HG03575 (cell line): ENCODE measurements at regions not wholly inside any gene's neighbourhood (a gene's known extent, or its start where the extent isn't known, plus 50 kb on each side); places are given as distances from the start of the nearest gene placed in this dataset.
"Not testable (repeated sequence)": the region's sequence is repeated elsewhere in the genome, so short reads cannot be mapped to it uniquely, and the experiment has no call there.

Source experiments
- ATAC-seq: cut with Tn5 transposase; IDR thresholded peaks from one replicate; pipeline ENCODE4 v1.9.1; 2021; ENCODE audit not compliant: unreplicated experiment, insufficient number of reproducible peaks, low FRiP score; ENCODE audit errors: extremely low read depth

DNA sequence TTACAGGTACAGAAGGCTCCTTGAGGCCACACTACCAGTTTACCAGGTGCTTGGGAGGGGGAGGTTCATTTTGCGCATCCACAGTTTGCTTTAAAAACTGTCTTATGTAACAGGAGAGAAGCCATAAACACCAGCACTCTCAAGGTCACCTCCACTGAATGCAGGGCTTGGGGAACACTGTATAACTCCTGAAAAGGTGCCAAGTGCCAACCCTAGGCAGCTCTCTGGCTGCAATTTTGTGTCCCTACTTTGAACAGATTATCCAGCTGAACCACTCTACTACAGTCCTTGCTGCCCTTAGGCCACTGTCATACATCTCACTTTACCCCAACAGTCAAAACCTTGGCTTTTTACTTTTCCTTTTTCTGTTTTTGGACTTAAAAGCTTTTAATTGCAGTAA is 507.9 kb downstream of the SMARCA1 start:
- ATAC-seq = no peak

DNA sequence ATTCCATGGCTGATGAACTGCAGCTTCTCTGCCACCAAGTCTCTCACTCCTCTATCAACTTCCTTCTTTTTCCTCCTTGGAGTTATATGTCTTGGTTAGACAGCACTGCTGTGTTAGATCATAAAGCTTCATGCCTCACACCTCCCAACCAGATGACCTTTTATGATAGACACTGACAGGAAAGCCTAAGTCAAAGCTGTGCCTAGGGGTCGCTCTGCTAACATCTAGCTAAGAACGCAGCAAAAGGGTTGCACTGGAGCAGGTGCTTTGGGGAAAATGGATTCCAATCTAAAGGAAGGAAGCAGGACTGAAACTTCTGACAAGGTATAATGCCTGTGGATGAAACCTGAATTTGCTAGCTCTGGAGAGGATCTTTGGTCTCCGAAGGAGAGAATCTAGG is 509.7 kb downstream of the SMARCA1 start:
- ATAC-seq = no peak

DNA sequence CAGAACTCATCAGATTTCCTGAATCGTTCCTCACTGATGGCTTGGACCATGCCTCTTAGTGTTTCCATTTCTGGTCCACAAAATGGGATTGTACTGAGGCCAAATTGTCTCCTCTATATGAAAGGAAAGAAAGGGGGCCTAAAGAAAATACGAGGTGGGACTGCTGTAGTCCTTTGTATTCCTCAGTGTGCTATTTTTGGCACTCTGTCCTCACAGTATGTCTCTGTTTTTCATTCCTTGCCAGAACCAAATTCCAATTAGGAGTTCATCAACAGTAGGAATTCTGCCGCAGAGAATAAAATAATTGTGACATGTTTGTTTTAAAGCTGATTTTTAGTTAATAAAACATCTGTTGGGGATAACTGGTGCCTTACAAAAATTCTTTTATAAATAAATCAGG is 515.7 kb downstream of the SMARCA1 start:
- ATAC-seq = no peak

DNA sequence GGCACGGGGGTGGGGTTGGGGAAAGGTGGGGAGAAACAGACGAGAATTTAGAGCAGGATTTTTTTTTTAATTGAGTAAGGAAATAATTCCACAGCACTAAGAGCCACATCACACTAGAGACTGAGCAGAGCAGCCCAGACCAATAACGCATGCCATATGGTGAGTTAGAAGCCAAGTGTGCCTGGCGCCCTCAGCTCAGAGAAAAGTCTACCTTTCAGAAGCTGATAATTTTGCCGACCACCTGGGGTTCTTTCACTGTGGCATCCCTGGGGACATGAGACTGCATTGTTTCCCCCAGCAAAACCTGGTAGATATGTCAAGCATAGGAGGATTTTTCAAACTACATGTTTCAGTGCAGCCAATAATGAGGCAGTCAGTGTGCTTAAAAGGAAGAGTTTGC is 516.8 kb downstream of the SMARCA1 start:
- no peak for ATAC-seq

DNA sequence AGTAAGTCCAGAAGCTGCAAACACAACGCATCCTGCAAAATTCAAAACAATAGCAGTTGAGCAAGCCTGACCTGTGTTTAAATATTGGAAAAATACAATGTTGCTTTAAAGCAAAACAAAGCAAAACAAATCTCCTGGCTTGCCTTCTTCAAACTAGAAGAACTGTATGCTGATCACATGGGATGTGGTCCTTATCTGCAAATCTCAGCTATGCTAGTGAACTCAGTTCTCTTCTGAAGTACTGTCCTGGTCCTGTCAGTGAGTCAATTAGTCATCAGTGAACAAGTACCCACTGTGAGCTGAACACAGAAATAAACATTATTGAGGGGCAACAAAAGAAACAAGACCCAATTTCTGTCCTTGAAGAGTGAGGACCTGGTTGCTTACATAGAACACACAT is 522.5 kb downstream of the SMARCA1 start:
- no peak for ATAC-seq

DNA sequence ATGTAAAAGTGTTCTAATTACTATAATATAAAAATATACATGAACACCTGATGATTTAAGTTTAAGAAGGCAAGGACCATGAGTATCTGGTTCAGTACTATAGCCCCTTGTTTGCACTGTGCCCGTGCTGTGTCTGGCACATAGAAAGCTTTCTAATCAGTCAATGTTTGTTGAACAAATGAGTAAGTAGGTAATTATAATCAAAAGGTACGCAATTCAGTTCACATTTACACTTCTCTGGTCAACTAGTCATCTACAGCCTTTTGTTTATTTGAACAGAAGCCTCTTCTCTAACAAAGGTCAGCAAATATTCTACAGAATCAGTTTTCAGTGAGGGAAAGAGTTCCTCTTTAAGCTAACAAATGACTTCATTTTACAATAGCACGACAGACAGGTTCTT is 523.3 kb downstream of the SMARCA1 start:
- no peak for ATAC-seq

DNA sequence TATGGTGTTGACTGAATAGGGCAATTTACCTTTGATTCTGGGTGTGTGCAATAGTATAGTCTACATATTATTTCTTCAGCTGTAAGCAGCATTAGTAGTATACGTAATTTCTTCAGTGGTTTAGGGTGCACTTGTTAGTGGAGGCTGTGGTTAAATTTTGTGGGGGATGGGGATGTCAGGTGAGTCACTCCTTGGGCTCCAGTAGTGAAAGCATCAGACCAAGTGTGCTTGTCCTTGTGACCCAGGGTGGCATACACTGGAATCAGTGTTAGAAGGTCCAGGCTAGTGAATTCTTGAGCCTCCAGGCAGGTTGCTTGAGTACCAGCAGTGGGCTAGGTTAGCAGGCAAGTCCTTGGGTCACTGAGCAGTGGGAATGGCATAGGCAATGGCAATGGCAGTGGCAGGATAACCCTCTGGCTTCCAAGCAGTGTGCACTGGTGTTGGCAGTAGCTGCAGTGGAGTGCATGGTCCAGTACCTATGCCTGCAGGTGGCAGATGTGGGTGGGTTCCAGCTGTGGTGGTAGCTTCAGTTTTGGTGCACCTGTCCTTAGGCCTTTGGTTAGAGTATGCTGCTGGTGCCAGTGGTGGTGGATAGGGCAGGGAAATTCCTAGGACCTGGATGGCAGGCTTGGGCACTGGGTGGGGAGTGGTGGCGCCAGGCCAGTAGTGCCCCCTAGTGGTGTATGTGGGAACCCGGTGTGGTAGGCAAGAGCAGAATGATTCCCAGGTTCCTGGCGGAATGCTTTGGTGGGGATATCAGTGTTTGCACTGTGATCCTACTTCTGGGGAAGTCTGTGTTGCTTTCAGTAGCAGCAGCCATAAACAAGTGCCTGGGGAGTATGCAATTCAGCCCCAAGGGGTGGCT is 531.0 kb downstream of the SMARCA1 start:
- no peak for ATAC-seq

DNA sequence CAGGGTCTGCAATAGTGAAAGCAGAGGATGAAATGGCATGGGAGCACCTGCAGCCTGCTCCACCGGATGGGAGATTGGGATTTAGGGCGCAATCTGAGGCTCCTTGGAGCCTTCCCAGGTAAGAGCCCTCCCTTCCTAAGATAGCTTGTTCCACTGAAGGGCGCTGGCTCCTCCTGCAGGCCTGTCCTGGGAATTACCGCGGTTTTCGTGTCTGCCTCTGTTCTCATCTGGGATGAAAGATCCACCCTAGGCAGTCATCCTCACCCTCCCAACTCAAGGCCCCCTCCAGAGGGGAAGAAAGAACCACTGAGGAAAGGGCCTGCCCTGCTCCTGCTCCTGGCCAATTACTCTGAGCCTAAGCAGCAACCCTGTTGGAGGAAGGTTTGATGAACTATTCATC is 547.5 kb downstream of the SMARCA1 start:
- ATAC-seq = no peak

DNA sequence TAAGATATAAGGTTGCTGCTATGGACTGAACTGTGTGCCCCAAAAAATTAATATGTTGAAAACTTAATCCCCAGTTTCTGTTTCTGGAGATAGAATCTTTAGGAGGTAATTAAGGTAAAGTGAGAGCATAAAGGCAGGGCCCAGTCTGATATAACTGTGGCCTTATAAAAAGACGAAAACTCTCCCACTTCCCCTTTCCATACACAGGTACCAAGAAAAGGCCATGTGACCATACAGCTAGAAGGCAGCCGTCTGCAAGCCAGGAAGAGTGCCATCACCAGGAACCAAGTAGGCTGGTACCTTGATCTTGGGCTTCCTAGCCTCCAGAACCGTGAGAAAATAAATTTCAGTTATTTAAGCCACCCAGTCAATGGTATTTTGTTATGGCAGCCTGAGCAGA is 550.3 kb downstream of the SMARCA1 start:
- ATAC-seq = no peak

DNA sequence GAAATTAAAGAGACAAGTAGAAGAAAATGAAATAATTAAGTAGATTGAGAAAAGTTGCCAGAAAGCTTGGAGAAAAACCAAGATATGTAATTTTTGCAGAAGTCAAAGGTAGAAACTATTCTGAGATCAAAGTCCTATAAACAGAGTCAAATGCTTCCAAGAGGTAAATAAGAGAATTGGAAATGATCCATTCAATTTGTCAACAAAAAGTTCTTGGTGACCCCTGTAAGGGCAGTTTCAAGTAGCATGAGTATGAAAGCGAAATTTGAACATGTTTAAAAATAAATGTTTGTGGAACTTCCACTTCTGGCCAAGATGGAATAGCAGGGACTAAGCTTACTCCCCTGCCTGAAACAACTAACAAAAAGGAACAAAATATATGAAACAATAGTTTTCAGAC is 562.0 kb downstream of the SMARCA1 start:
- ATAC-seq = no peak

DNA sequence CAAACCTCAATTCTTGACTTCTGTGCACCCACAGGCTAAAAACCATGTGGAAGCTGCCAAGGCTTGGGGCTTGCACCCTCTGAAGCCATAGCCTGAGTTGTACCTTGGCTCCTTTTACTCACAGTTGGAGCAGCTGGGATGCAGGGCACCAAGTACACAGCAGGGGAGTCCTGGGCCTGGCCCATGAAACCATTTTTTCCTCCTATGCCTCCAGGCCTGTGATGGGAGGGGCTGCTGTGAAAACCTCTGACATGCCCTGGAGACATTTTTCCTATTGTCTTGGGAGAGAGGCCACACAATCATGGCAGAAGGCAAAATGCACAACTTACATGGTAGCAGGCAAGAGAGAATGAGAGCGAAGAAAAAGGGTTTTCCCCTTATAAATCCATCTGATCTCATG is 568.6 kb downstream of the SMARCA1 start:
- not testable (repeated sequence) for ATAC-seq

DNA sequence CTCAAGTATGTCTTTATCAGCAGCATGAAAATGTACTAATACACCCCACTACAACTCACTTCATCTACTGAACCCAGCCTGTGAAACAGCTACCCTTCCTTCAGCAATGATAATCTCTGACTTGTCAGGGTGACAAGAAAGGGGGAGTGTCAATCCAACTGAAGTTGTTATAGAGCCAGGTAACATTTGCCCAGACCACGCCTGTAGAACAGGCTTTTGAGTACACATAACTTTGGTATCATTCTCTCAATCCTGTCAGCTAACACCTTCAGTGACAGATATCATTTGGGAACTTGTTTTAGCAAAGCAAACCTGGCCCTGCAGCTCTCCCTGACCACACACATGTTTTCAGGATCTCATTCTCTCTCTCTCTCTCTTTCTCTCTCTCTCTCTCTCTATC is 592.2 kb downstream of the SMARCA1 start:
- ATAC-seq = no peak

DNA sequence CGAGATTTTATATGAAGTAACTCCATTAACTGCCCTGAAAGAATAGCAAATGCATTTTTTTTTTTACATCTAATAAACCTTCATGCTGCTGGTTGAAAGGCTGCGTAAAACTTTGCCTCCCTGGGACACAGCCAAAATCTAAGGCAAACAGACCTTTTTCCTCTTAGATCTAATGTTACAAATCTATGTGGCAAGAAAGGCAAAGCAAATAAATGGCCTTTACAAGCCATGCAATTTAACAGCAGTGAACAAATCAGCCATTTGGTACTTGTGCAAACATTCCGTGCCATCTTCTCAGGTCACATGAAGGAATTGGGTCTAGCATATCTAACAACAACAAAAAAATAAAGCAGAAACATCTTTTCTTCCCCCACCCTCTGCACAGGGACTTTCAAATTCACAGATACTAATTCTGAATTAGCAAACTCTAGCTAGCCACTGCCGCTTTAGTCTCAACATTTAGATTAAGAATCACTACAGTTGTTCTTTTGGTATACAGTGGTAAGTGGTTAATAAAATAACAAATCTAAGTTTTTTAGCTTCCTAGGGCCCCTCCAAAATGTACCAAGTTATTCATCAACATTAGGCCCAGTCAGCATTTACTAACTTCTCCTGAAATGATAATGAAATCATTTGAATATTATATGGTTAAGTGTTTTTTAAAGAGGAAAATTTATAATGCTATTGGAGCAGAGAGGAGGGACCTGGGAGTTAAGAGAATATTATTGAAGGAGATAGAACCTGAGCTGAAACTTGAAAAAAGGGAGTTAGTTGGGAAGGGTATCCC is 593.8 kb downstream of the SMARCA1 start:
- no peak for ATAC-seq

DNA sequence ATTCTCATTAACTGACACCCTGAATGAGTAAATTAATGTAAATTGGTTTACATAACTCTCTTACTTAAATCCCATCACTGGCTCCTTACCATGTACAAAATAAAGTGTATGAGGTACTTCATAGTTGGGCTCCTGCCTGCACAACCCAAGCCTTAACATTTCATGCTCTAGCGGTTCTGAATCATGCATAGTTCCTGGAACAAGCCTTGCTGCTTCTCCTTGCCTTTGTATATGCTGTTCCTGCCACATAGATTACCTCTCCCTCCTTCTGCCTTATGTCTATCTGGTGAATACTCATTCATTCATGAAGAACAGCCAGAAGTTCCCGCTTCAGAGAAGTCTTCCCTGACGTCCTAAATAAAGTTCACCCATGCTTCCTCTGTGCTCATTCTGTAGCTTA is 594.7 kb downstream of the SMARCA1 start:
- no peak for ATAC-seq

DNA sequence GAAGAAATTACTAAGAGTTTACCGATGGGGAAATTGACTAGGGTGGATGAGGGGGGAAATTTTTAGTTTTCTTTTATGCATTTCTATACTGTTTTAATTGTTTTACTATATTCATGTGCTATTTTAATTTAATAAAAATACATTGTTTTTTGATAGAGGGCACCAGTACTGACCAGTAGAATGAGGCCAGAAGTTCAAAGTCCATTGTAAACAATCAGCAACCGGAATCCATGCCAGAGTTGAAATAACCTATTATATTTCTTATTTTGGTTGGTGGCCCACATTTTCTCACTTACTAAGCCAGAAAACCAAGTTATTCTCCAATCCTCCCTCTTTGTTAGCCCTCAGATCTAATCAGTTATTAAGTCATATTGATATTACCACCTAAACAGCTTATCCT is 595.9 kb downstream of the SMARCA1 start:
- ATAC-seq = no peak

DNA sequence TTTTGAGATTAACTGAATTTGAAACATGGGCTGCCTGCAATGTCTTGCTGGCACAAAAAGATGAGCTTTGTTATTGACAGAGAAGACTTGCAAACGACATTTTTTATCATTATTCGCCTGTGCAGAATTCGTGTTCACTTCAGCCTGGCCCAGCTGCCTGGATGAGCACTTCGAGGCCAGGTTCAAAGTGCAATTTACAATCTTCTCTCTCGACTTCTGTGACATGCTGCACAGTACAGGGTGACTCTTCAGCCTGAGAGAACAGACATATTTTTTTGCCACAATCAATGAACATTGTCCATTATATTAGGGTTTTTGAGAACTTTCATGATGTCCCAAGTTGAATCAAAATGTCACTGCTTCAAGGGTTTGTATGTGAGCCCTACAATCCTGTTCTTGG is 616.5 kb downstream of the SMARCA1 start:
- ATAC-seq = no peak

DNA sequence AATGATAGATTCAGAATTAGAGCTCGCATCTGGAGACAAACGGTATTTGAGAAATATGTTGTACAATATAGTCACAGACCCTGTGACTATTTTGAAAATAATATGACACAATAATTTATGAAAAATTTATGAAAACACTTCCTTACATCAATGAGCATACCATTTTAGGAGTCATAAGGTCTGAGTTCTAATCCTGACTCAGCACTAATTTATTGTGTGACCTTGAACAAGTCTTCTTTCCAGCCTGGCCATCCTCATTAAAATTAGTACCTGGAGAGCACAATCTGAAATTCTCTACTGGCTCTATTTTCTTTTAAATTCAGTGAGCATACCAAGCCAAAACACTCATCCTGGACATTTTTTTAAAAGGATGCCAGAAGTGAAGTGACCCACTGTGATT is 622.3 kb downstream of the SMARCA1 start:
- ATAC-seq = no peak

DNA sequence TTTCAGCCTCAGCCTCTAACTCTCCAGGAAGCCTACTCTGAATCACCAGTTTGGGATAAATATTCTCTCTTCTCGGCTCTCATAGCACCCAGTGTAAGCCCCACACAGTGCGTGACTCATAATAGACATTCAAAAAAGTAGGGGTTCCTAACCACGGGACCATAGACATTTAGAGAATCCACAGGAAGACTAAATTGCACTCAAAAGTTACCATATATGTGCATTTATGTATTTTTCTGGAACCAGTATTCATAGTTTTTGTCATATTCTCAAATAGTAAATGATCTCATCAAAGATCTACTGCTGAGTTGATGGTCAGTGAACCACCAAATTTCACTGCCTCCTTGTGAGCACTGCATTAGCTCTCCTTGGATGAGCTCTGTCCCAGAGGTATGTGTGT is 625.7 kb downstream of the SMARCA1 start:
- ATAC-seq = no peak

DNA sequence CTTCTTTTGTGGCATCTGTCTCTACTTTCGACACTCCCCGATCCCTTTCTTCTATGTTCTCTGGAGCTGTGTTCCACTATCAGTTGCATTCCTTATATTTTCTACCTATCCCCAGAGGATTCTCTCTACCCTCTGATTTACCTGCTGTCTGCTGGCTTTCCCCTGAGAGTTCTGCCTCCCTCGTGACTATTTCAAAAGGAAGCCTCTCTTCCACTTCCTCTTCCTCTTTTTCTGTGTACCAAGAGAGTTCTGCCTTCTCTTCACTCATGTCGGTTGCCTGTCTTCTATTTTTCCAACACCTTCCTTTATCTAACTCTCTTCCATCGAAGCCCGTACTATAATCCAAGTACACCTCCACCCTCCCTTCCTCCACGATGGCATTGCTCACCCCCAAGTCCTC is 631.7 kb downstream of the SMARCA1 start:
- no peak for ATAC-seq

DNA sequence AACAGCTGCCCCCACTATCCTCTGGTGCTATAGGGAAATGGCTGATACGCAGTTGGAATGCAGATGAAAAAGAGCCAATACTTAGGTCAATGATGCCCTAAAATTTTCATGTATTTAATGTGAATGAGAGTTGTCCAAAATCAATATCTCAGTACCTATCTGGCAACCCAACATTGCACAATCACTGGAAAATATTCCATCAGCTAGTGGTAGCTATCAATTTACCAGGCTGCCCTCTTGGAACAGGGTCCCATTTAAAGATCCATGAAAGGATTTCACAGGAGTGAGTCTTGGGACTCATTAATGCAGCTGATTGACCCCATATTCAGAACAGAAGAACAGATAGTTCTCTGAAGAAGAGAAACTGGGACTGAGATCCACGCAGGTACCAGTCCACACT is 638.9 kb downstream of the SMARCA1 start:
- ATAC-seq = no peak
